Suprapubic skin (tissue), 4 donors: ENCODE measurements at regions not wholly inside any gene's neighbourhood (a gene's known extent, or its start where the extent isn't known, plus 50 kb on each side); places are given as distances from the start of the nearest gene placed in this dataset.

Source experiments
- EP300 ChIP-seq: sonication (generic); formaldehyde crosslinking; IDR thresholded peaks from one replicate; pipeline ENCODE4 v1.6.1; 2017; ENCODE audit warnings: antibody characterized with exemption
- POLR2A ChIP-seq, 2 donors: fragments of 450-650 bp; IDR thresholded peaks; one replicate each; pipeline ENCODE4 v1.6.1; 2017; ENCODE audit warnings: antibody characterized with exemption in 2 of 2, mild to moderate bottlenecking in 2 of 2, moderate library complexity in 2 of 2
- POLR2AphosphoS5 ChIP-seq, 3 donors: sonication (generic); formaldehyde crosslinking; IDR thresholded peaks; one replicate each; pipeline ENCODE4 v1.6.1; 2017; ENCODE audit warnings: antibody characterized with exemption in 3 of 3
- TF ChIP-seq, protein P1 (sequence below), 2 donors: fragments of 200-600 bp in 1 of 2; fragments of 450-650 bp in 1 of 2; sonication (generic) in 1 of 2; IDR thresholded peaks; one replicate each; pipeline ENCODE4 v1.5.1; 2016 to 2019; ENCODE audit warnings: antibody characterized with exemption in 2 of 2, mild to moderate bottlenecking in 1 of 2, moderate library complexity in 1 of 2

DNA sequence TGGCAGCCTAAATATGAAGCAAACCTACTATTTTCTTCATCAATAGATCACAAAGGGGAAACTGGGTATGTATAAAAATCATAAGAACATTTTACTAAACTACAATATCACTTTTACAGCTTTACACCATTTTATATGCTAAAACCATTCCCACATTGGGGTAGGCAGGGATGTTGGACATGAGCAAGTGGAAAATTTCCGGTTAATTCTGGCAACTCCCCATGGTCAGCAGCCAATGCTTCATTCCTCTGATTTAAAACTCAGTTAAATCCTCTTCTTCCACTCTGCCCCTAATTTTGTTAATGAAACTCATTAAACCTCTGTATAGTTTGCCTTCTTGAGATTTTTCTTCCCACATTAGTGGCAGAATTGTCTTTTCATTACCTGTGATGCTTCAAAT lies 552.5 kb upstream of the NECTIN3 start:
- TF ChIP-seq POLR2AphosphoS5 (IDR thresholded peaks at IDR 0.05): no peak
- TF ChIP-seq, protein P1, sequence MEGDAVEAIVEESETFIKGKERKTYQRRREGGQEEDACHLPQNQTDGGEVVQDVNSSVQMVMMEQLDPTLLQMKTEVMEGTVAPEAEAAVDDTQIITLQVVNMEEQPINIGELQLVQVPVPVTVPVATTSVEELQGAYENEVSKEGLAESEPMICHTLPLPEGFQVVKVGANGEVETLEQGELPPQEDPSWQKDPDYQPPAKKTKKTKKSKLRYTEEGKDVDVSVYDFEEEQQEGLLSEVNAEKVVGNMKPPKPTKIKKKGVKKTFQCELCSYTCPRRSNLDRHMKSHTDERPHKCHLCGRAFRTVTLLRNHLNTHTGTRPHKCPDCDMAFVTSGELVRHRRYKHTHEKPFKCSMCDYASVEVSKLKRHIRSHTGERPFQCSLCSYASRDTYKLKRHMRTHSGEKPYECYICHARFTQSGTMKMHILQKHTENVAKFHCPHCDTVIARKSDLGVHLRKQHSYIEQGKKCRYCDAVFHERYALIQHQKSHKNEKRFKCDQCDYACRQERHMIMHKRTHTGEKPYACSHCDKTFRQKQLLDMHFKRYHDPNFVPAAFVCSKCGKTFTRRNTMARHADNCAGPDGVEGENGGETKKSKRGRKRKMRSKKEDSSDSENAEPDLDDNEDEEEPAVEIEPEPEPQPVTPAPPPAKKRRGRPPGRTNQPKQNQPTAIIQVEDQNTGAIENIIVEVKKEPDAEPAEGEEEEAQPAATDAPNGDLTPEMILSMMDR (IDR thresholded peaks at IDR 0.05): no peak
- no peak for TF ChIP-seq POLR2A (IDR thresholded peaks at IDR 0.05)
- no peak for TF ChIP-seq EP300
